ENCODE measurements at regions not wholly inside any gene's neighbourhood (a gene's known extent, or its start where the extent isn't known, plus 50 kb on each side); places are given as distances from the start of the nearest gene placed in this dataset.

DNA sequence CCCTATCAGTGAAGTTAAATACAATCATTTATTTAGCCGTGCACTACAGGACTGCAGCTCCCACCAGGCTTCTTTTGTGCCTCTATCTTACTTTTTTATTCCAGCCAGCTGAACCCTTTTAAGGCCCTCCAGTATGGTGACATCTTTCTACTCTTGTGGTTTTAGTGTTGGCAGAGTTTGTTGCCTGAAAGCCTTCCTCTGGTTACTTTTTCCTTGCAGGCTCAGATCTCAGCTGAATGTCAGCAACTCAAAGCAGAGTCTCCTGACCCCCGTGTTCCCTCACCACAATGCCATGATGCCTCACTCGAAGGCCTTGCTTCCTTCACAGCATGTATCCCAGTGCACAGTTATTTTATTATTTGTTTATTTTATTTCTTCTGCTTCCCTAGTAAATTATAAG is 818.9 kb upstream of the LCORL start:
- TF ChIP-seq POLR2A (IDR thresholded peaks at IDR 0.05; ENCODE audit: low read length) (no peak), GATA1 (IDR thresholded peaks at IDR 0.05; ENCODE audit: low read depth, low read length) (no peak)

Data from erythroblast (primary cell).